Neuronal stem cell (in vitro differentiated cells): ENCODE measurements at regions not wholly inside any gene's neighbourhood (a gene's known extent, or its start where the extent isn't known, plus 50 kb on each side); places are given as distances from the start of the nearest gene placed in this dataset.

ENCODE experiments used
- DNase-seq: peaks from one replicate; pipeline ENCODE4 v3.0.0-alpha.2; 2013; ENCODE audit warnings: low spot score
- H2AFZ ChIP-seq: one replicate; pipeline ENCODE4 v1.6.1; 2013; ENCODE audit warnings: mild to moderate bottlenecking, low read length, inconsistent platforms
- H2AK5ac ChIP-seq: 2 replicates; pipeline ENCODE4 v1.6.1; 2013; ENCODE audit warnings: low read depth, mild to moderate bottlenecking, inconsistent platforms, low read length, moderate library complexity, mixed read lengths
- H2BK120ac ChIP-seq: 2 replicates; pipeline ENCODE4 v1.6.1; 2013; ENCODE audit warnings: low read depth, mild to moderate bottlenecking, inconsistent platforms, low read length, moderate library complexity, mixed read lengths
- H2BK12ac ChIP-seq: one replicate; pipeline ENCODE4 v1.6.1; 2013; ENCODE audit warnings: low read length, inconsistent platforms
- H2BK15ac ChIP-seq: 2 replicates; pipeline ENCODE4 v1.6.1; 2013; ENCODE audit warnings: mild to moderate bottlenecking, low read length, inconsistent platforms, mixed read lengths
- H2BK5ac ChIP-seq: one replicate; pipeline ENCODE4 v1.6.1; 2013; ENCODE audit warnings: inconsistent platforms, mild to moderate bottlenecking, low read length, moderate library complexity
- H3K14ac ChIP-seq: one replicate; pipeline ENCODE4 v1.6.1; 2013; ENCODE audit warnings: low read length, inconsistent platforms
- H3K18ac ChIP-seq: 2 replicates; pipeline ENCODE4 v1.6.1; 2013; ENCODE audit warnings: low read length, inconsistent platforms
- H3K23ac ChIP-seq: 2 replicates; pipeline ENCODE4 v1.6.1; 2013; ENCODE audit warnings: low read depth, mild to moderate bottlenecking, mixed read lengths, low read length, inconsistent platforms; ENCODE audit not compliant: poor library complexity
- H3K27ac ChIP-seq: replicated peaks from 3 replicates; pipeline ENCODE4 v1.5.1; 2013; ENCODE audit warnings: low read length, inconsistent platforms
- H3K27me3 ChIP-seq, 3 experiments: 2 replicates each; pipeline ENCODE4 v1.6.1; 2013; ENCODE audit warnings: low read length in 3 of 3, mild to moderate bottlenecking in 2 of 3, inconsistent platforms in 1 of 3, low read depth in 1 of 3, mixed read lengths in 1 of 3, moderate library complexity in 1 of 3; ENCODE audit not compliant: control insufficient read depth in 3 of 3, insufficient read depth in 3 of 3
- H3K36me3 ChIP-seq, 2 donors: replicated peaks in 1 of 2; 2 replicates each; pipeline ENCODE4 v1.6.1; 2013; ENCODE audit warnings: low read length in 2 of 2; ENCODE audit not compliant: control insufficient read depth in 2 of 2, insufficient read depth in 2 of 2
- H3K4ac ChIP-seq: 2 replicates; pipeline ENCODE4 v1.6.1; 2013; ENCODE audit warnings: inconsistent platforms, mild to moderate bottlenecking, low read length, moderate library complexity
- H3K4me1 ChIP-seq, 2 donors: 1 replicate in 1 of 2; 2 replicates in 1 of 2; pipeline ENCODE4 v1.6.1; 2013; ENCODE audit warnings: low read length in 2 of 2, low read depth in 1 of 2; ENCODE audit not compliant: control insufficient read depth in 2 of 2, insufficient read depth in 1 of 2
- H3K4me2 ChIP-seq: one replicate; pipeline ENCODE4 v1.6.1; 2013; ENCODE audit warnings: mild to moderate bottlenecking, low read length, inconsistent platforms; ENCODE audit not compliant: insufficient read depth, poor library complexity, severe bottlenecking
- H3K4me3 ChIP-seq, 2 donors: 2 replicates each; pipeline ENCODE4 v1.5.1; 2013; ENCODE audit warnings: low read length in 2 of 2, mild to moderate bottlenecking in 2 of 2, inconsistent platforms in 1 of 2, moderate library complexity in 1 of 2
- H3K79me1 ChIP-seq: one replicate; pipeline ENCODE4 v1.6.1; 2013; ENCODE audit warnings: low read depth, mild to moderate bottlenecking, inconsistent platforms, low read length, moderate library complexity
- H3K9ac ChIP-seq: one replicate; pipeline ENCODE4 v1.6.1; 2013; ENCODE audit warnings: mild to moderate bottlenecking, low read depth, low read length, inconsistent platforms; ENCODE audit not compliant: poor library complexity
- H3K9me3 ChIP-seq, 2 donors: replicated peaks in 1 of 2; 2 replicates each; pipeline versions ENCODE3 to v1.6.1; 2013; ENCODE audit warnings: low read length in 2 of 2, mild to moderate bottlenecking in 2 of 2, inconsistent platforms in 1 of 2, low read depth in 1 of 2, mixed read lengths in 1 of 2, moderate library complexity in 1 of 2; ENCODE audit not compliant: control insufficient read depth in 2 of 2, insufficient read depth in 1 of 2
- H4K8ac ChIP-seq: one replicate; pipeline ENCODE4 v1.6.1; 2013; ENCODE audit warnings: low read depth, mild to moderate bottlenecking, inconsistent platforms, low read length, moderate library complexity
- H4K91ac ChIP-seq: one replicate; pipeline ENCODE4 v1.6.1; 2013; ENCODE audit warnings: low read length, low read depth, mild to moderate bottlenecking, inconsistent platforms; ENCODE audit not compliant: poor library complexity
- WGBS, 2 donors: extraction: QIAGEN DNeasy Blood & Tissue Kit; methylation state at CpG; one replicate each; pipeline ENCODE4 v1.1.7; 2013; ENCODE audit warnings: missing lambda C conversion rate in 2 of 2, mixed read lengths in 1 of 2; ENCODE audit not compliant: insufficient read length in 2 of 2, insufficient replicate concordance in 1 of 2; ENCODE audit errors: extremely low coverage in 2 of 2; 5-methylcytosine and 5-hydroxymethylcytosine counted together

GRCh38 chr14:104337351-104337750 is 199.0 kb downstream of the KIF26A start:
- no peak overlapping the region for H4K91ac ChIP-seq
- no peak overlapping the region for H3K4me3 ChIP-seq
- H3K36me3 ChIP-seq = no peaks in the 10 kb centered on the region
- H3K4ac ChIP-seq = no peak overlapping the region
- WGBS, 2 donors = no CpG with 5 or more reads among the region's 4 CpGs
- peaks cover 0 to 22% (median 0%) of the 10 kb centered on the region in 3 experiments for H3K27me3 ChIP-seq
- H4K8ac ChIP-seq = no peak overlapping the region
- H3K14ac ChIP-seq = no peak overlapping the region
- no peak overlapping the region for H2AFZ ChIP-seq
- no peaks in the 10 kb centered on the region for H3K79me1 ChIP-seq
- no peak overlapping the region for H2BK120ac ChIP-seq
- no peak overlapping the region for H3K9ac ChIP-seq
- no peak for DNase-seq
- H2BK12ac ChIP-seq = no peak overlapping the region
- no peak overlapping the region for H2AK5ac ChIP-seq
- peaks cover 0 to 2% of the 10 kb centered on the region in 2 donors for H3K4me1 ChIP-seq
- H3K23ac ChIP-seq = no peak overlapping the region
- H3K9me3 ChIP-seq = peaks cover 0 to 2% of the 10 kb centered on the region in 2 donors
- no peak overlapping the region for H3K4me2 ChIP-seq
- no peak overlapping the region for H3K18ac ChIP-seq
- no peak overlapping the region for H2BK5ac ChIP-seq
- H2BK15ac ChIP-seq = no peak overlapping the region
- no peak overlapping the region for H3K27ac ChIP-seq

- H3K36me3 ChIP-seq = no peaks in the 10 kb centered on the region
- H3K4me1 ChIP-seq = peaks cover 0 to 12% of the 10 kb centered on the region in 2 donors
- H3K27ac ChIP-seq = no peak overlapping the region
- no peak overlapping the region for H2BK5ac ChIP-seq
- peaks cover 0 to 8% (median 0%) of the 10 kb centered on the region in 3 experiments for H3K27me3 ChIP-seq
- H3K4me2 ChIP-seq = no peak overlapping the region
- no peak overlapping the region for H3K23ac ChIP-seq
- no peaks in the 10 kb centered on the region for H3K79me1 ChIP-seq
- no peak overlapping the region for H2BK12ac ChIP-seq
- peaks cover 0 to 2% of the 10 kb centered on the region in 2 donors for H3K9me3 ChIP-seq
- H3K4ac ChIP-seq = no peak overlapping the region
- H3K9ac ChIP-seq = no peak overlapping the region
- H3K4me3 ChIP-seq = no peak overlapping the region
- no peak overlapping the region for H4K8ac ChIP-seq
- H2AK5ac ChIP-seq = no peak overlapping the region
- no CpG with 5 or more reads among the region's 1 CpG for WGBS, 2 donors
- no peak overlapping the region for H3K18ac ChIP-seq
- no peak overlapping the region for H2BK15ac ChIP-seq
- no peak overlapping the region for H3K14ac ChIP-seq
- no peak overlapping the region for H4K91ac ChIP-seq
- no peak overlapping the region for H2BK120ac ChIP-seq
- DNase-seq = no peak
- H2AFZ ChIP-seq = no peak overlapping the region
These were observed 201.0 kb downstream of the KIF26A start for GRCh38 chr14:104339361-104339760.

- Histone ChIP-seq H3K4me2 (no peak overlapping the region), H3K79me1 (no peaks in the 10 kb centered on the region), H3K9ac (no peak overlapping the region), H2BK120ac (no peak overlapping the region), H3K14ac (no peak overlapping the region), H3K27me3 (peaks cover 0 to 7% (median 0%) of the 10 kb centered on the region in 3 experiments), H4K91ac (no peak overlapping the region), H3K9me3 (peaks cover 0 to 2% of the 10 kb centered on the region in 2 donors), H2BK12ac (no peak overlapping the region), H3K4ac (no peak overlapping the region), H2AK5ac (no peak overlapping the region), H3K4me1 (peaks cover 0 to 12% of the 10 kb centered on the region in 2 donors), H3K18ac (no peak overlapping the region), H3K23ac (no peak overlapping the region), H2AFZ (no peak overlapping the region), H2BK15ac (no peak overlapping the region), H3K36me3 (no peaks in the 10 kb centered on the region), H4K8ac (no peak overlapping the region), H3K4me3 (no peak overlapping the region), H3K27ac (no peak overlapping the region), H2BK5ac (no peak overlapping the region)
- no peak for DNase-seq
These were observed 201.4 kb downstream of the KIF26A start for GRCh38 chr14:104339829-104340228.

GRCh38 chr14:104341532-104342434 is 203.4 kb downstream of the KIF26A start:
- peak; percentile 50 for DNase-seq
- Histone ChIP-seq H4K8ac (no peak overlapping the region), H4K91ac (no peak overlapping the region), H2AFZ (peak overlapping the region; percentile 63), H3K9ac (no peak overlapping the region), H3K27me3 (peaks cover 0 to 6% (median 0%) of the 10 kb centered on the region in 3 experiments), H3K23ac (no peak overlapping the region), H3K36me3 (no peaks in the 10 kb centered on the region), H2BK15ac (no peak overlapping the region), H3K14ac (no peak overlapping the region), H3K4me1 (peaks cover 0 to 12% of the 10 kb centered on the region in 2 donors), H2BK12ac (no peak overlapping the region), H3K27ac (no peak overlapping the region), H2AK5ac (no peak overlapping the region), H3K18ac (no peak overlapping the region), H3K9me3 (peaks cover 0 to 2% of the 10 kb centered on the region in 2 donors), H3K4me2 (no peak overlapping the region), H3K79me1 (no peaks in the 10 kb centered on the region), H3K4ac (no peak overlapping the region), H2BK120ac (no peak overlapping the region), H3K4me3 (no peak overlapping the region), H2BK5ac (no peak overlapping the region)
- no CpG with 5 or more reads among the region's 27 CpGs for WGBS, 2 donors
